HG02970 (cell line): ENCODE measurements at regions not wholly inside any gene's neighbourhood (a gene's known extent, or its start where the extent isn't known, plus 50 kb on each side); places are given as distances from the start of the nearest gene placed in this dataset.

Source experiments
- ATAC-seq: cut with Tn5 transposase; IDR thresholded peaks from one replicate; pipeline ENCODE4 v1.9.1; 2021; ENCODE audit warnings: mild to moderate bottlenecking, moderate library complexity, moderate number of reproducible peaks; ENCODE audit not compliant: unreplicated experiment, low FRiP score

GRCh38 chr1:187078916-187079315 lies 250.2 kb downstream of the PLA2G4A start:
- ATAC-seq, result no peak

- ATAC-seq, result no peak
Observed at GRCh38 chr1:187079330-187079729, 250.6 kb downstream of the PLA2G4A start.

- ATAC-seq, result no peak
Observed at GRCh38 chr1:187091666-187092065, 262.9 kb downstream of the PLA2G4A start.

GRCh38 chr1:187092104-187092503 lies 263.4 kb downstream of the PLA2G4A start:
- no peak for ATAC-seq

GRCh38 chr1:187096689-187097088 lies 267.9 kb downstream of the PLA2G4A start:
- no peak for ATAC-seq

- no peak for ATAC-seq
Observed at GRCh38 chr1:187110351-187110750, 281.6 kb downstream of the PLA2G4A start.

- ATAC-seq, result no peak
Observed at GRCh38 chr1:187114792-187115191, 286.0 kb downstream of the PLA2G4A start.

- ATAC-seq, result no peak
Observed at GRCh38 chr1:187121661-187122060, 292.9 kb downstream of the PLA2G4A start.

- ATAC-seq, result no peak
Observed at GRCh38 chr1:187122566-187122965, 293.8 kb downstream of the PLA2G4A start.

- ATAC-seq, result no peak
Observed at GRCh38 chr1:187129132-187129531, 300.4 kb downstream of the PLA2G4A start.

GRCh38 chr1:187143783-187144182 lies 315.0 kb downstream of the PLA2G4A start:
- ATAC-seq, result no peak

- no peak for ATAC-seq
Observed at GRCh38 chr1:187146388-187146787, 317.6 kb downstream of the PLA2G4A start.

GRCh38 chr1:187151555-187151954 lies 322.8 kb downstream of the PLA2G4A start:
- ATAC-seq, result no peak

GRCh38 chr1:187153047-187153446 lies 324.3 kb downstream of the PLA2G4A start:
- ATAC-seq, result no peak

GRCh38 chr1:187157115-187157514 lies 328.4 kb downstream of the PLA2G4A start:
- ATAC-seq, result no peak

- no peak for ATAC-seq
Observed at GRCh38 chr1:187157552-187157951, 328.8 kb downstream of the PLA2G4A start.

GRCh38 chr1:187167555-187167954 lies 338.8 kb downstream of the PLA2G4A start:
- ATAC-seq, result no peak

- no peak for ATAC-seq
Observed at GRCh38 chr1:187168297-187168696, 339.5 kb downstream of the PLA2G4A start.

GRCh38 chr1:187185389-187185788 lies 356.6 kb downstream of the PLA2G4A start:
- no peak for ATAC-seq

- no peak for ATAC-seq
Observed at GRCh38 chr1:187197685-187198084, 368.9 kb downstream of the PLA2G4A start.

GRCh38 chr1:187203257-187203656 lies 374.5 kb downstream of the PLA2G4A start:
- no peak for ATAC-seq

- ATAC-seq, result no peak
Observed at GRCh38 chr1:187212377-187212776, 383.6 kb downstream of the PLA2G4A start.

GRCh38 chr1:187226396-187226795 lies 397.6 kb downstream of the PLA2G4A start:
- ATAC-seq, result no peak
